Muscle of arm (tissue), 1 donor: ENCODE measurements at regions not wholly inside any gene's neighbourhood (a gene's known extent, or its start where the extent isn't known, plus 50 kb on each side); places are given as distances from the start of the nearest gene placed in this dataset.
A peak's percentile ranks its signal among the peaks of the same experiment; 100 is the strongest.
"Not testable (repeated sequence)": the region's sequence is repeated elsewhere in the genome, so short reads cannot be mapped to it uniquely, and the experiment has no call there.

ENCODE experiments used
- DNase-seq: peaks from one replicate; pipeline ENCODE4 v3.0.0-alpha.2; 2013

DNA sequence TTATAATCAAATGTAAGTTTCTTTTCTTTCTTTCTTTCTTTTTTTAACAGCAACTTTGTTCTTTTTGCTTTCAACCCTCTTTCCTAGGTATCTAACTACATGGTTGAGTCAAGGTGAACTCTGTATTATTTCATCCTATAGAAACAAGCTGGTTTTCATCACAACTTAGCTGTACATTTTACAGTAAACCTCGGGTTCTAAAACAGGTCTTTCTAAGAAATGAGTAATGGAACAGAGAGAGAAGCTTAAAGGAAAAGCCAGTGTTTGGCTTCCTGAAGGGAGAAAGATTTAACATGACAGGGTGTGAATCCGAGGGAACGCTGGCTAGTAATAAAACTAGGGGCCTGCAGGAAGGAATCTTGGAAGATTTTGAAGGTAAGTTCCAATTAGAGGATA is 143.4 kb upstream of the ITGB1 start:
- DNase-seq, result no peak

DNA sequence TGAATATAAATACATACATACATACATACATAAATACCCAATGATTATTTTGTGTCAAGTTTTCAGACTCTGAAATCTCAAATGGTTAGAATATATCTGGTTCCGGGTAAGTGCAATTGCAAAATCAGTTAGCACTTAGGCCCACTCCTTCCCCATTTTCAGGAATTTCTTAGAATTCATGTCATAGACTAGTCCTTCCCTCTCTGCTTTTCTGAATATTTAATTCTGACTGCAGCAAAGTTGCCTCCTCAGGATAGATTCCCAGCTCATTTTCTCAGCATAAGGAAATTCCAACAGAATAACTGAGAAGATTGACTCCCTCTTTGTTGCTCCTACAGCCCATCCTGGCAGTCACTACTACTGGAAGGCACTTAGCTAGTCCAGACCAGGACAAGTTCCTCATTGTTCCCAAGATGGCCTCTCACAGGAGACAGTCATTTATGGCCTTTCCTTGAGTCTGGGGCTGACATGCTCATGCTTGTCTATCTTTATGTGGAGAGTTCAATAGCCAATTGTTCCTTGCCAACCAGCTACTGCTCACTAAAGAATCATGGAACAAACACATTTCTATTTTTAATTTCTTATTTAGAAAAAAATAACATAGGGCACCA is 142.9 kb upstream of the ITGB1 start:
- no peak for DNase-seq

DNA sequence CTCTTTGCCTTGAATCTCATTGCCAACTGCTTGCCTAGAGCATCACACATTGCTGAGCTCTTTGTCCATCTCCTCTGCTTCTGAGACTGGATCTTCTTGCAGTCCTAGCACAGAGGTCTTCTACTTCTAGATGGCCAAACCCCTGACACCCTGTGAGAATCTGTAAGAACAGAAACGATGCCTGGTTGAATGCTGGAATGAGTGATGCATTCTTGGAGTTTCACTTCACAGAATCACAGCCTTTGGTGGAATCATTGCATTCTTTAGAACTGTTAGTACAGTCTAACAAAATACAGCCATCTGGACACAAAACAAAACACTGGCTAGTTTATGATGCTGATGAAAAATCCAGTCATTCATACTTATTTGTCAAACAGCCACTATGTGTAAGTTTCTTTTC is 141.7 kb upstream of the ITGB1 start:
- no peak for DNase-seq

DNA sequence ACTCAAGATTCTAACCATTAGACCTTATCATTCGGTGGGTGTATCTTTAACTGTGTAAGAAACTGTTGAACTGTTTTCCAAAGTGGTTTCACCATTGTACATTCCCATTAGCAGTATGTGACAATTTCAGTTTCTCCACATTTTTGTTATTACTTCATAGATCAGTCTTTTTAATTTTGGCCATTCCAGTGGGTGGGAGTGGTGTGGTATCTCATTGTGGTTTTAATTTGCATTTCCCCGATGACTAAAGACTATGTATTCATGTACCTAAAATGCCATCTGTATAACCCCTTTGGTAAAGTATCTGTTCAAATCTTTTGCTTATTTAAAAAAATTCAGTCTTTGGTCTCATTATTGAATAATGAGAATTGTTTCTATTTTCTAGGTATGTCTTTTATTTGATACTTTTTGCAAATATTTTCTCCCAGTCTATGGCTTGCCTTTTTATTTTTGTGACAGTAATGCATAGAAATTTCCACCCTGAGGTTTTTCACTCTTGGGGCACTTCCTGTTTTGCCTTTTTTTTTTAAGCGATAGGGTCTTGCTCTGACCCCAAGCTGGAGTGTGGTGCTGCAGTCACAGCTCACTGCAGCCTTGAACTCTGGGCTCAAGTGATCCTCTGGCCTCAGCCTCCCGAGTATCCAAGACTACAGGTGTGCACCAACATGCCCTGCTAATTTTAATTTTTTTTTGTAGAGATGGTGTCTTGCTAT is 141.1 kb upstream of the ITGB1 start:
- no peak for DNase-seq

DNA sequence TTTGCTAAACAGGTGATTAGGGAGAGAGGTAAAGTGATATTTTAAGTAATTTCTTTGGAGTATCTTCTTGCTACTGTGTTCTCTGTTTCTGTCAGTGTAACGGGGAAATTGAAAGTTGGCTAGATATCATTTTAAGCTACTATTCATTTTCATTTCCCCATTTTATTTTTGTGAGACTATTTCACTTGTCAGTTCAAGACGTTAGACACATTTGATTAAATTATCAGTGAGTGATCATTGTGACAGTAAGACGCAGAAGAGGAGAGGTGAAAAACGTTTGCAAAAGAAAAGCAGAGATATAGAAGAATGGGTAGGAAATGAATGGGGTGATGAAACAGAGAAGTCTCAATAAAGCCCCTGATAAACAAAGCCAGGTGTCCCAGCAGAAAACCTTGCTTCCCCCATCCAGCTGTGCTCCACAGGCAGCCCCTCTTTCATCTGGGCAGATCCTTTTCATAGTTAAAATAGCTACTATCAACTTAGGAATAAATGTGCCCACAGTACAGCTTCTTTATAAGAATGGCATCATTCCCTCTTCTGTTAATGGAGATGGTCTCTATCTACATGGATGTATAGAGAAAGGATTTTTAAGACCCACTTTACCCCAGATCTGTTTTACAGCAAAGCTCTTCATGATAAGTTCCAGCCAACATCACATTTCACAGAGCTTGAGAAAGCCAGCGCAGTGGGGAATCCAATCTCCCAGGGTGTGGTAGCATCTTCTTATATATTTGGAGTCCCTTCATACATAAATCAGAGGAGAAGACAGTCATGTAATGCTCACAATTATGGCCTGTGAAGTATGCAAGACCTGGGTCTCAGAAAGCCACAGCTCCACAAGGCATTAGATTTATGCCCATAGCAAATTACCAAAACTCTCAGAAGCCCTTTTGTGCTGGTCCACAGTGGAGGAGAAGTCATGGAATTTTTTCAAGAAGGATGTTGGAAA is 138.1 kb upstream of the ITGB1 start:
- no peak for DNase-seq

DNA sequence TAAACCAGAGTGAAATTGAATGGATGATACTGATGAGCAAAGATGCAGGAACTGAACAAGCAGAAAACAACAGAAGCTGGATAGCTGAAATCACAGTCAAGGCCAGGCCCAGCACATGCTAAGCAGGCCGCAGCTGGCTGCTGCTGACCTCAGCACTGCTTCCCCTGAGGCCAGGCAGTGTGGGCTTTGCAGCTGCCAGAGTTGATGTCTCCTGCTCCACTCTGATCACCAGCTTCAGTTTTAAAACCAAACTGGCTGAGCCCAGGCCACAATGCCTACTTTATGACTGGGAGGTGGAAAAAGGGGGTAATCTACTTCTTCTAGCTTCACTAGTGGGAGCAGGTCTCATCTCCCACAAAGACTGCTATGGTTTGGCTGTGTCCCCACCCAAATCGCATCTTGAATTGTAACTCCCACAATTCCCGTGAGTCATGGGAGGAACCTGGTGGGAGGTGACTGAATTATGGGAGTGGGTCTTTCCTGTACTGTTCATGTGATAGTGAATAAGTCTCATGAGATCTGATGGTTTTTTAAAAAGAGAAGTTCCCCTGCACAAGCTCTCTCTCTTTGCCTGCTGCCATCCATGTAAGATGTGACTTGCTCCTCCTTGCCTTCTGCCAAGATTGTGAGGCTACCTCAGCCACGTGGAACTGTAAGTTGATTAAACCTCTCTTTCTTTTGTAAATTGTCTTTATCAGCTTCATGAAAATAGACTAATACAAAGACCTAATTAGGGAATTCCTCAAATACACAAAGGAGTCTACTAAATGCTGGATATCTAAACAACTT is 136.4 kb upstream of the ITGB1 start:
- DNase-seq, result no peak

DNA sequence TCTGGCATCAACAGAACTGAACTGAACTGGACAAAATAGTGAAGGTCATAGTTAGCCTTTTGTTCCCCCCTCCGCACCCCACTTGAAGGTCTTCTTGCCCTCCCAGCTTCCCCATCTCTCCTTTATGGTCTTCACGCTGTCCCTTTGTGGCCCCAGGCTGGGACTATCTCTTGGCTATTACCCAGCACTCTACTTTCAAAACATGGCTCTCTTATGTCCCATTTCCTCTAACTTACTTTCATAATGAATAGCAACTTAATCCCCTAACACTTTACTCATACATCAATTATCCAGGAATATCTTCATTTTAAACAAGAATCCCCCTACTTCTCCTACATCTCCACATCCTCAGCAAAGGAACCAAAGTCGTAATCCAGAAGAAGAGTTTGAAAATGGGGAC is 135.3 kb upstream of the ITGB1 start:
- no peak for DNase-seq

DNA sequence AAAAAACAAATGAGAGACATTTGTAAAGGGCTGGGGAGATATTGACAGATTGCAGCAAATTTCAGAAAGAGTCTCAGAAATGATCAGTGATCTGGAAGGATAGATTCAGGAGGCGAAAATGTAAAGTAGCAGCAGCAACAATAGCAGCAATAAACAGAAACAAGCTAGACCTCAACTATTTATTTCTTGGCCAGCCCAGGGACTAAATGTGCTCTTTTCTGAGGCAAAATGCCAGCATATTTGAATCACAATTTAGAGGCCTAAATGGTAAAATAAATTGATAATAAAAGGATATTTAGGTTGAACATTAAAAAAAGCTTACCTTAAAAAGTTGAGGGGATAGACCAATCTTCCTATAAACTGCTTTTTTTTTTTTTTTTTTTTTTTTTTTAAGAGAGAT is 134.6 kb upstream of the ITGB1 start:
- peak; percentile 18 for DNase-seq

DNA sequence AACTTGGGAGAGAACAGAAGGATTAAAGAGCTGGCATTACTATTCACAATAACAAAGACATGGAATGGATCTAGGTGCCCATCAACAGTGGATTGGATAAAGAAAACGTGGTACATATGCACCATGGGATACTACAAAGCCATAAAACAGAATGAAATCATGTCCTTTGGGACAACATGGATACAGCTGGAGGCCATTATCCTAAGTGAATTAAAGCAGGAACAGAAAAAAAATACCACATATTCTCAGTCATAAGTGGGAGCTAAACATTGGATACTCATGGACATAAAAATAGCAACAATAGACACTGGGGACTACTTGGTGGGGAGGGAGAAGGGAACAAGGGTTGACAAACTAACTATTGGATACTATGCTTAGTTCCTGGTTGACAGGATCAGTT is 133.2 kb upstream of the ITGB1 start:
- no peak for DNase-seq

DNA sequence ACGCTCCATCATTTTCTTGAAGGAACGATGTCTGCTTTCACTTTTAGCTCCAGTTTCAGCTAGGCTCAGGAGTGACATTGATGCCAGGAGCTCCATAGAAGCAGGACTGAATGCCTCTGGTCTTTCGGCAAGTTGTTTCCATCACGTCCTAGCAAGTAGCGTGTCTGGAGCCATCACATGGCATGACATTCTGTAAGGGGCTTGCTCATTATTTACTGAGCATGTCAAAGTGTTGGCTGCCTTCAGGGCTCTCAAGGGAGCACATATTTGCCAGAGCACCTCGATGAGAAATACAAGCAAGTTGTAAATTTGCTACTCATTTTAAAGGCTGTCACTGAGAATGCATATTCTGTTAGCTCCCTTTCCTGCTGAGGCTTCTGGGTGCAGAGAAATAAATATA is 131.0 kb upstream of the ITGB1 start:
- DNase-seq, result no peak

DNA sequence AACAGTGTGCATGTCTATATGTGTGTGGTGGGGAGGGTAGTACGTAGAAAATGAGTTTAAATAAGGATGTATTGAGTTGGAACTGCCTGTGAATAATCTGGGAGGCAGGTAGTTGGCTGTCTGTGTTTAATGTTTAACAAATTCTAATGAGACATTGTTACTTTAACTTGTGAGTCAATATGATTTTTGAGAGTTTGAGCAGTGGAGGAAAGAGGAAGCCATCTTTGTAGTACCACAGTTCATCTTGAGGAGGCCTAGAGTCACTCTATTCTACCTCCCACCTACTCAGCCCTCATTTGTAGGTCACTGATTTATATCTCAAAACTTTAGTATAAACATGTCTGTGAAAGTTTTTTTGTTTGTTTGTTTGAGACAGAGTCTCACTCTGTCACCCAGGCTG is 129.9 kb upstream of the ITGB1 start:
- DNase-seq, result no peak

DNA sequence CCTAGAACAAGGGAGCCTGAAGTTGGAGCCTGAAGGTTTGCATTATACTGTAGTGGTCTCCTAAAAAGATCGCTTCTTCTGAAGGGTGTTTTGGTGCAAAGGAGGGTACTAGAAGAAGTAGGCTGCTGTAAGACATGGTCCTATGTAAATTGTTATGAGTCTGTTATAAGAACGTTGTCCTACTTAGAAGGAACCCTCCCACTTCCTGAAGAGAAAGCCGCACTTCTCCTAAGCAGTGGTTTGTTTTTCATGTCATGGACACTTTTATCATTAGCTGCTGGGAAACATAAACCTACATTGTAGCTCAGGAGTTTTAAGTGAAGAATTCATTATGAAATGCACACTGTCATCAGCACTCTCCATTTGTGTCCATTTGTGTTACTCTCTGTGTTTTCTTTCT is 129.1 kb upstream of the ITGB1 start:
- no peak for DNase-seq

DNA sequence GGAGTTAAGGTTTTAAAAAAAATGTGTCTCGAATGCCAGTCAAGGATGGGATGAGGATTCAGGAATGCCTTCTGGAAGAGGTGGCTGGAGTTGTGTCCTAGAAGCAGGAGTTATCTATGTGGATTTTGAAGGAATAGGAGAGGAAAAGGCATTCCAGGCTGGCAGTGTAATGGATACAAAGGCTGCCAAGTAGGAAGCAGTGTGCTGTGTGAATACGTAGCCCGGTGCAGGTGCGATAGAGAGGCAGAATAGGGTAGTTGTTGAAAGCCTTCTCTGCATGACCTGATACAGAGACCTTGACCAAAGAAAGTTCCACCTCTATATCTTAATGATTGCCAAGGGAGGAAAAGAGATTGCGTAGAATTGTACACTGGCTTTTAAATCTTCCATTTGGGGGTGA is 128.1 kb upstream of the ITGB1 start:
- DNase-seq, result no peak

DNA sequence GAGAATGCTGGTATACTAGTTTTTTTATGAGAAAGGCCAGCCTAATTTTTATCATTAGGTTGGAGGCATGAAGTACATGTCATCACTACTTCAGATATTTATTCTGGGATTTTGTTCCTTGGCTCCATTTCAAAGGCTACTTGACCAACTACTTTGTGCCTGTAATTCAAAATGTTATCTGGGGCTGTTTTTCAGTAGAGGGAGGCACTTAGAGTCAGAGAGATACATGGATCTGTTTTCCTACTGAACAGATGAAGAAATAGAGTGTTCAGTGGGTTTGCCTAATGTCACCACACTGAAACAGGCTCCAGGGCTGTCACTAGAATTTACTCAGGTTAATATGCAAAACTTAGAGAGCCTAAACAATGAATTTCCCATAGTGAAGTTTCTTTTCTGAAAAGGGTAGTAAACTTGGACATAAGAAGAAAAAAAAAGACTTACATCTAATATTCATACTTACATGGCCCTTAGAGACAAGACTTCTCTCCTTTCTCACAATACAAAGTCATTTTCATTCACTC is 127.3 kb upstream of the ITGB1 start:
- no peak for DNase-seq

DNA sequence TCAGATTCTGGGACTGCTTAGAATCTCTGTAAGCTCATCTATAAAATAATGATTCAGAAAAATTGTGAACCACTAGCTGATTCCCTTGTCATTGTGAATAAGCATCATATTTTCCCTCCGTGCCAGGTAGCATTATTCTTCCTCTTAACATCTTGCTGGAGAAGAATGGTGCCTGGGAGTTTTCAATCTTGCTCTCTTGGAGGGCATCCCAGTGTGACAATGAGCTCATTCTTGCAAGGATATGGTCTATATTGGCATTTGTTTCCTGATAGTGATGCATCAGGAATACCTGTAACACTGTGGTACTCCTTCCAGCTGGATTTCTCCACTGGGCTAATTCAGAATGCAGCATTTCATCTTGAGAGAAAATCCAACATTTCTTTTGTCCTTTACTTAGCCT is 126.4 kb upstream of the ITGB1 start:
- no peak for DNase-seq

DNA sequence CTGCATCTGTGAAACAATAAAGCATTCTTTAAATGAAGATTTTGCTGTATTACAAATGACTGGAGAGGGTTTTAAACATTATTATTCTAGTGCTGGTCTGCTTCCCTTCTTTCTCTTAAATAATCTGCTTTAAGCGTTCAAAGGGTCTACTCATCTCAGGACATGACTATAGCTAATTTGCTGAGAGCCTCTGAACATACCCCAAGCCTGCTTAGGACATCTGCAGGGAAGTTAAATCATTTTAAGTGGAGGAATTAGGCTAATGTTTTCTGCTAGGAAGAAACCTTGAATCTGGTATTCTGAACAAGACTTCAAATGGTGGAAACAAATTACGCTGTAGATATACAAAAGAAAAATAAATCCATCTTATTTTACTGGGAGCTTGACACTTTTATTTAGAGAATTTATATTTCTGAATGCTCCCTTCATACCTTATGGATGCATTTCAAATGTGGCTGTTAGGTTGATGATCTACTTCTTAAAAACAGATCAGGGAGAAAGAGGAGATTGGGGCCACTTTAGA is 124.4 kb upstream of the ITGB1 start:
- DNase-seq, result no peak

DNA sequence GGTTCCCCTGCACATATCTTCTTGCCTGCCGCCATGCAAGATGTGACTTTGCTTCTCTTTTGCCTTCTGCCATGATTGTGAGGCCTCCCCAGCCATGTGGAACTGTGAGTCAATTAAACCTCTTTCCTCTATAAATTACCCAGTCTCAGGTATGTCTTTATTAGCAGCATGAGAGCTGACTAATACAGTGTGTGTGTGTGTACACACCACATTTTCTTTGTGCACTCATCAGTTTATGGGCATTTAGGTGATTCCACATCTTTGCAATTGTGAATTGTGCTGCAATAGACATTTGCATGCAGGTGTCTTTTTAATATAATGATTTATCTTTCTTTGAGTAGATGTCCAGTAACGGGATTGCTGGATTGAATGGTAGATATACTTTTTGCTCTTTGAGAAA is 122.4 kb upstream of the ITGB1 start:
- DNase-seq, result not testable (repeated sequence)

DNA sequence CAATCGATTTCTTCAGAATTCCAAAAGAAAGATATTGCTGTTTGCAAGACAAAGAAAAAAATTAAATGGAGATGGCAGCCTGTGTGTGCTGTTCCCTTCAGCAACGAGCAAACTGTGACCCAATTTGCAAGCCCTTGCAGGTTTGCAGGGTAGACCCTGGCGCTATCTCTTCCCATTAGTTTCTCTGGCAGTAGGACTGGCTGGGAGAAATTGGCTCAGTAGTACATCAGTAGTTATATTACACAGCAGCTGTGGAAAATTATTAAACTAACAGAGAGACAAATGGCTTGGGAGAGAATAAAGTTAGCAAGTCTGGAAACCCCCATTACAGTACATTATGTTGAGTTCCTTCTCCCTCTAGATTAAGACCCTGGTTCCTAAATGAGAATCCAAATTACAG is 116.4 kb upstream of the ITGB1 start:
- DNase-seq, result peak; percentile 48

DNA sequence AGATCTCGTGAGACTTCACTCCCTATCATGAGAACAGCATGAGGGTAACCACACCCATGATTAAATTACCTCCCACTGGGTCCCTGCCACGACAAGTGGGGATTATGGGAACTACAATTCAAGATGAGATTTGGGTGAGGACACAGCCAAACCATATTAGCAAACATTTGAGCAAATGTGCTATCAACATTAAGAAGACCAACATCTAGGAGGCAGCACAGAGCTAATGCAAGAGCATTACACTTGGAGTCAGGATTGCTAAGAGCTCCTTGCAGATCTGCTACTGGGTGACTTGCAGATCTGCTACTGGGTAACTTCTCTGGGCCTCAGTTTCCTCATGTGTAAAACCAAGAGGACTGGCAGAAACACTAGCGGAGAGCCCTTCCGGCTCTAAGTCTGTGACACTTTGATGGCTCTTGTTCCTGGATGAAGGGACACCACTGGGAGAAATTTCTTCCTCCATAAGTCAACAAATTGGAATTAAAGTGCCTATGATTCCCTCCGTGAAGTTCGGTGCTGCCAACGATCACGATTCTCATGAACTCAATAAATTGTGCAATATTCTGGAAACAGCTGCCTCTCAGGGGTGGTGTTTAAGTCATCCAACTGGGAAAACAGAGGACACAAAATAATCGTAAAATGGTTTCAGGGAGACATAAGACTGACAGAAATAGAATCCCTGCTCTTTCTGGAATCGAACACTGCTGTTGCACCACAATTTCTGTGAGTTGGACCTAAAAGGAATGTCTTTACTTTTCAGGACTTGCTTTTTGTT is 115.8 kb upstream of the ITGB1 start:
- peak; percentile 43 for DNase-seq

DNA sequence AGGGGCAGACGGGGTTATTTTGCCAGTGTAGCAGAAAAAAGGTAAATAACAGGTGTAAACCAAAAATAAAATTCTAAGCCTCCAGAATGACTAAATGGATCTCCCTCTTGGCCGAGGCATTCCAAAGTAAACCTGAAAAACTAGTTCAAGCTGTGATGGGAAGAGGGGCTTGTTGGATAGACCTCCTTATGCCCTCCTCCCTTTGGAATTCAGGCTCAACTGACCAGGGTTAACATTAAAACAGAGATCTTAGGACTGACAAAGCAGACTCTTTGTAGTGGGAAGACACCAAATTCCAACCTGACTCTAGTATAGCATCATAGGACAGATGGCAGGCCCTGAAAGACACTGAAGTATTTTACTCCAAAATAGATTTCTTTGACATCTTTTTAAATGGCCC is 113.8 kb upstream of the ITGB1 start:
- no peak for DNase-seq

DNA sequence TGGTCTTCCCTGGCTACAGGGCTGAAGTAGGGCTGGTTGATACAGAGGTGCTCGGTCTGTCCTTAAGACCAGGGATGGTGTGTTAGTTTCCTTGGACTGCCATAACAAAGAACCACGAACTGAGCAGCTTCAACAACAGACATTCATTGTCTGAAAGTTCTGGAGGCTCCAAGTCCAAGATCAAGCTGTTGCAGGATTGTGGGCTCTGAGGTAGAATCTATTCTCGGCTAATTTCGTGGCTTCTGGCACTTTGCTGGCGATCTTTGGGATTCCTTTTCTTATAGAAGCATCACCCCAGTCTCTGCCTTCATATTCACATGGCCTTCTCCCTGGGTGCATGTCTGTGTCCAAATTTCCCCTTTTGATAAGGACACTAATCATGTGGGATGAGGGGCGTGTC is 112.1 kb upstream of the ITGB1 start:
- DNase-seq, result no peak
